CD4-positive, CD25-positive, alpha-beta regulatory T cell (primary cell): ENCODE measurements at regions not wholly inside any gene's neighbourhood (a gene's known extent, or its start where the extent isn't known, plus 50 kb on each side); places are given as distances from the start of the nearest gene placed in this dataset.
A peak's percentile ranks its signal among the peaks of the same experiment; 100 is the strongest.

Experiments used
- ATAC-seq, 2 donors: fragments of 150-1000 bp; cut with Tn5 transposase; one replicate each; pipeline ENCODE4 v1.10.0; 2021; ENCODE audit warnings: low read depth in 2 of 2, moderate number of reproducible peaks in 2 of 2, moderate library complexity in 1 of 2
- DNase-seq, 3 donors: peaks; one replicate each; pipeline versions ENCODE4 v3.0.0 to v3.0.0-alpha.2; 2012 to 2022; ENCODE audit warnings: mixed read lengths in 1 of 3
- H3K27ac ChIP-seq: one replicate; pipeline ENCODE4 v1.7.0; 2013; ENCODE audit warnings: mild to moderate bottlenecking, low read length; ENCODE audit not compliant: insufficient read depth, poor library complexity, severe bottlenecking
- H3K27me3 ChIP-seq: one replicate; pipeline ENCODE4 v1.7.0; 2013; ENCODE audit warnings: low read length; ENCODE audit not compliant: control insufficient read depth, insufficient read depth
- H3K36me3 ChIP-seq: one replicate; pipeline ENCODE4 v1.7.0; 2013; ENCODE audit warnings: mild to moderate bottlenecking, low read length, moderate library complexity; ENCODE audit not compliant: control insufficient read depth, insufficient read depth
- H3K4me1 ChIP-seq: 2 replicates; pipeline ENCODE4 v1.7.0; 2013; ENCODE audit warnings: mild to moderate bottlenecking, low read length; ENCODE audit not compliant: insufficient read depth, control insufficient read depth, poor library complexity, severe bottlenecking
- H3K4me3 ChIP-seq: one replicate; pipeline ENCODE4 v1.7.0; 2013; ENCODE audit warnings: low read depth, mild to moderate bottlenecking, low read length, moderate library complexity
- H3K9me3 ChIP-seq, 2 experiments: 1 replicate in 1 of 2; 2 replicates in 1 of 2; pipeline ENCODE4 v1.7.0; 2013; ENCODE audit warnings: low read length in 2 of 2, mild to moderate bottlenecking in 1 of 2, moderate library complexity in 1 of 2; ENCODE audit not compliant: control insufficient read depth in 2 of 2
- H3K27ac Mint-ChIP-seq, 3 donors: one replicate each; pipeline ENCODE4 v1.8.0; 2020 to 2022; ENCODE audit warnings: mild to moderate bottlenecking in 3 of 3, mixed read lengths in 3 of 3, moderate library complexity in 2 of 3
- H3K27me3 Mint-ChIP-seq: one replicate; pipeline ENCODE4 v1.8.0; 2022; ENCODE audit warnings: mild to moderate bottlenecking, mixed read lengths
- H3K36me3 Mint-ChIP-seq: one replicate; pipeline ENCODE4 v1.8.0; 2020; ENCODE audit warnings: mixed read lengths
- H3K4me1 Mint-ChIP-seq, 4 donors: one replicate each; pipeline ENCODE4 v1.8.0; 2020 to 2022; ENCODE audit warnings: mixed read lengths in 4 of 4, mild to moderate bottlenecking in 1 of 4
- H3K4me3 Mint-ChIP-seq, 4 donors: one replicate each; pipeline ENCODE4 v1.8.0; 2020 to 2022; ENCODE audit warnings: mild to moderate bottlenecking in 4 of 4, mixed read lengths in 4 of 4, moderate library complexity in 3 of 4
- H3K9me3 Mint-ChIP-seq, 7 donors: one replicate each; pipeline ENCODE4 v1.8.0; 2020 to 2022; ENCODE audit warnings: mixed read lengths in 7 of 7, mild to moderate bottlenecking in 3 of 7, moderate library complexity in 2 of 7

DNA sequence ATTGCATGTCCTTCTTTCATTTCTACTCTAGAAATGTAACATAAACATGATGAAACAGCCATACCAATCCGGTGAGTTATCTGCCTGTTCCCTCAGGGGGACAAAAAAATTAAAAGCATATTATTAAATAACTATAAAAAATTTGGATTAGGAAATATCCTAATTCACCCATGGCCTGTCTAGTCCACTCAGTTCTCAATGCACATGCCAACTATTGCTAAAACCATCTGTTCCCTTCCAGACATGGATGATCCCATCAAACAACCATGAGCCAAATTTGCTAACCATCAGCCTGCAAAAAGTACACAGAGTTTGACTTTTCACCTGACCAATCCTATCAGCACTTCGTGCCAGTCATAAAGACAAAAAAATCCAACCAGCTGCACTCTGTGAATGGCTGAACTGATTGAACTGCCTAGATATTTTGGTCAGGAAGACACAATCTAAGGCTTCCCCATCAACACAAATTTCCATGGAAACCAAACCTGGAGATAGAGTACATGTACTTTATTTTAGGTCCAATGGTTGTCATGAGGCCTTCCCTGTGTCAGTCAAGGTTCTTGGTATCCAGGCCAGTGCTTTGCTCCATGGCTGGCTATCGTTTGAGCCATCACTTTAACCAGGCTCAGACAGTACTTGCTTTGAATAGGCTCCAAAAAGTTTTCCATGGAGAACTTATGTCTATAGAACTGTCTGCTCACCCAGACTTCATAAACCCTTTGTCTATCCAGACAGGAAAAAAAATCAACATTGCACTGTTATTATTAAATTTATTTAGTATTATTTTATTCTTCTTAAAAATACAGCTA is 570.8 kb downstream of the LTN1 start:
- no peak overlapping the region for H3K4me3 ChIP-seq
- Mint-ChIP-seq H3K4me3 (no peak overlapping the region), H3K27me3 (no peaks in the 10 kb centered on the region), H3K4me1 (peaks cover 0 to 3% (median 0%) of the 10 kb centered on the region in 4 donors), H3K9me3 (no peaks in the 10 kb centered on the region), H3K27ac (no peak overlapping the region), H3K36me3 (no peaks in the 10 kb centered on the region)
- DNase-seq = no peak
- H3K36me3 ChIP-seq = no peaks in the 10 kb centered on the region
- ATAC-seq = no peak
- H3K9me3 ChIP-seq = no peaks in the 10 kb centered on the region
- H3K4me1 ChIP-seq = no peaks in the 10 kb centered on the region
- H3K27ac ChIP-seq = no peak overlapping the region
- no peaks in the 10 kb centered on the region for H3K27me3 ChIP-seq

DNA sequence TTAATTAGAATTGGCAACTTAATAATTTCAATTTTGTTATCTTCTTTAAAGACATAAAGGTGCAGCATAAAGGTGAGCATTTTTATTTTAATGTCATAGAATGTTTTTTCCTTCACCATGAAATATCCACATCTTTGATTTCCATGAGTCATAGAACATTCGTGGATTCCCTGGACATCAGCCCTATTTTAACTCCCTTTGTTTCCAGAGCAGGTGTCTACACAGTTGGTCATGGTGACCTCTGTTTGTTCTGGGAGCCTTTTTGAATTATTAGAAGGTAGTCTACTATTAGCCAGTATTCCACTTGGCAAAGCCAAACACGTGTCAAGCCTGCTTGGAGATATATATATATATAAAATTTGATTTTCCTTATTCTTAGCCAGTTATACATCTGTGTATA is 572.9 kb downstream of the LTN1 start:
- Histone ChIP-seq H3K9me3 (no peaks in the 10 kb centered on the region), H3K27me3 (no peaks in the 10 kb centered on the region), H3K27ac (no peak overlapping the region), H3K36me3 (no peaks in the 10 kb centered on the region), H3K4me3 (no peak overlapping the region), H3K4me1 (no peaks in the 10 kb centered on the region)
- H3K4me3 Mint-ChIP-seq = no peak overlapping the region
- ATAC-seq = no peak
- DNase-seq = no peak
- H3K36me3 Mint-ChIP-seq = no peaks in the 10 kb centered on the region
- H3K9me3 Mint-ChIP-seq = peaks cover 0 to 3% (median 0%) of the 10 kb centered on the region in 7 donors
- no peaks in the 10 kb centered on the region for H3K27me3 Mint-ChIP-seq
- H3K27ac Mint-ChIP-seq = no peak overlapping the region
- peaks cover 0 to 3% (median 0%) of the 10 kb centered on the region in 4 donors for H3K4me1 Mint-ChIP-seq

DNA sequence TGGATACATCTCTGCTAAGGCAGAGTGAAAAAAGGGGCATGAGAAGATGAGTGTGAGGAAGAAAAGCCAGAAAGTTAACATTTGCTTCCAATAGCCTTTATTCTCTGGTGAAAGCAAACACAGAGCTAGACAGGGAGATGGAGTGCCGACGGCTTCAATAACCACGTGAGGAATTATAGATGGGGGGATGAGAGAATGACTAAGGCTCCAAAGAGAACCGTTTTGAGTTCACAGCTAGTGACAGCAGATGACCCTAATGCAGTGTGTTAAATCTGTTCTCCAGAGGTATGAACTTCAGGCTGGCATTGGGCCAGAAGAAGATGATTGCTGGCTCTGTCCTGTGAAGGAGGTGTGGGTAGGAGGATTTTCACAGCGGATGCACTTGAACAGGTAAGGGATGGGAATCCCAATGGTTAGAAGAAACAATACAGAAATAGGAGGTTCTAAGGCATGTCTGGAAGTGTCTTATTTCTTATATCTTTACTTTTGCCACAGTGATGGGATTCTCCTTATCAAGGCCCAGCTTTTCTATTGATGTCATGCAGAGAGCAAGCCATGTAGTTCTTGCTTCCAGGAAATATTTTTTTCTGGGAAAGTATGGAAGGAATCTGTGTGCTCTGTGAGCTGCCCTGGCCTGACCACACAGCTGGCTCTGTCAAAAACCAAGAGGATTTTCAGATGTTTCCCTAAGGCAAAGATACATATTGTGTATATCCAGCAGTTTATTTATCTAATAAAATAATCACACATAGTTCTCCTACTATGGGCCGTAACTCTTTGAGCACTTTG is 573.8 kb downstream of the LTN1 start:
- H3K9me3 ChIP-seq = no peaks in the 10 kb centered on the region
- H3K36me3 ChIP-seq = no peaks in the 10 kb centered on the region
- Mint-ChIP-seq H3K4me1 (no peaks in the 10 kb centered on the region), H3K36me3 (no peaks in the 10 kb centered on the region), H3K27ac (no peak overlapping the region), H3K4me3 (no peak overlapping the region), H3K9me3 (peaks cover 0 to 3% (median 0%) of the 10 kb centered on the region in 7 donors), H3K27me3 (no peaks in the 10 kb centered on the region)
- no peak overlapping the region for H3K27ac ChIP-seq
- peak in 1 of 2 donors; percentile 12 for ATAC-seq
- no peak for DNase-seq
- H3K27me3 ChIP-seq = no peaks in the 10 kb centered on the region
- H3K4me1 ChIP-seq = no peaks in the 10 kb centered on the region
- H3K4me3 ChIP-seq = no peak overlapping the region

DNA sequence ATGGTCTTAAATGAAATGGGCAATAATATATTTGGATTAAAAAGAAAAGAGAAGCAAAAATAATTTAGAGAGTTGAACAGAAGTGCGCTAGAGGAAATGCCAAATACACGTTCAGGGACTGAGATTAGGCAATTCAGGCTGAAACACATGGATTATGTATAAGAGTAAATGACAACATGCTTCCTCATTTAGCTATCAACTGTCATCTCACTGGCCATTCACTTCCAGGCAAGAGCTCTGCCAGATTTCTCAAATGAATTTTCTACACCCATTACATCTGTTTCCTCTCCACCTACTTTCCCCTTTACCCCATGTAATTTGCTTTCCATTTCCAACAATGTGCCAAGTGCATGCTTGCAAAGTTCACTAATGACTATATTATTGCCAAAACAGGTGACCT is 582.4 kb downstream of the LTN1 start:
- H3K9me3 Mint-ChIP-seq = peaks cover 0 to 10% (median 0%) of the 10 kb centered on the region in 7 donors
- Histone ChIP-seq H3K9me3 (no peaks in the 10 kb centered on the region), H3K4me3 (no peak overlapping the region), H3K36me3 (no peaks in the 10 kb centered on the region), H3K27me3 (no peaks in the 10 kb centered on the region), H3K27ac (no peak overlapping the region), H3K4me1 (no peaks in the 10 kb centered on the region)
- no peak overlapping the region for H3K4me3 Mint-ChIP-seq
- H3K27me3 Mint-ChIP-seq = no peaks in the 10 kb centered on the region
- ATAC-seq (no peak), DNase-seq (no peak)
- no peaks in the 10 kb centered on the region for H3K36me3 Mint-ChIP-seq
- no peaks in the 10 kb centered on the region for H3K4me1 Mint-ChIP-seq
- H3K27ac Mint-ChIP-seq = no peak overlapping the region

DNA sequence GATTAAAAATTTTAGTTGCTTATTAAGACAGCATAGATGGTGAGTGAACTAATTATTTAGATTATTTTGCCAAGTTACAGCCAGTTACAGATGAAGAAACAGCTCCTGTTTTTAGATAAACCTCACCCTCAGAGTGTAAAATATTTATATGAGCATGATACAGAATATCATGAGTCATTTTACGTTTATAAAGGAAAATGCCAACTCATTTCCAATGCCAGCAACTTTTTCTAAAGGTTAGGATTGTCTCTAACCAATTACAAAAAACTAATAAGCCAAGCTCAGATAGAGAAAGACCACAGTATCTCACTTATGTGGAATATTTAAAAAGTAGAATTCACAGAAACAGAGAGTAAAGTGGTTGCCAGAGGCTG is 590.1 kb downstream of the LTN1 start:
- Mint-ChIP-seq H3K27me3 (no peaks in the 10 kb centered on the region), H3K27ac (peak overlapping the region in 1 of 3 donors; percentile 26), H3K4me1 (no peaks in the 10 kb centered on the region), H3K36me3 (no peaks in the 10 kb centered on the region), H3K4me3 (no peak overlapping the region), H3K9me3 (peaks cover 0 to 7% (median 4%) of the 10 kb centered on the region in 7 donors)
- H3K27ac ChIP-seq = no peak overlapping the region
- no peaks in the 10 kb centered on the region for H3K36me3 ChIP-seq
- no peak overlapping the region for H3K4me3 ChIP-seq
- DNase-seq = no peak
- H3K4me1 ChIP-seq = no peaks in the 10 kb centered on the region
- no peak for ATAC-seq
- H3K27me3 ChIP-seq = no peaks in the 10 kb centered on the region
- H3K9me3 ChIP-seq = no peaks in the 10 kb centered on the region

DNA sequence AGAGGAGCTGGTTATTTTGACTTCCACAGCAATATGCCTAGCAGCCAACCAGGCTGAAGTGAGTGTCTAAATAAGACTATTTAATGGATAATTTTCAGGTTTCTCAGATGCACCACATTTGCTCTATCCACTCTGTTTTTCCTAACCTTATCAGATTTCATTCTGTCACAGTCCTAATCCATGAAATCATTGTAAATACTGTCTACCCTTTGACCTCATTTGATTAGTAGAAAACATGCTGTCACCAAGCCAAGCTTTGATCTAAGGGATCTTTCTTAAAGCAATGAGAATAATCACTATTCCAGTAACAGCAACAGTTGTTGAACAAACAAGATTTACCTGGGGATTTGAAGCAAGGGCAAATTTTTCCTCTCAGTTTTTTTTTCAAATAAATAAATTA is 595.6 kb downstream of the LTN1 start:
- Mint-ChIP-seq H3K4me1 (no peaks in the 10 kb centered on the region), H3K27me3 (no peaks in the 10 kb centered on the region), H3K36me3 (no peaks in the 10 kb centered on the region), H3K4me3 (no peak overlapping the region), H3K9me3 (peaks cover 0 to 11% (median 4%) of the 10 kb centered on the region in 7 donors), H3K27ac (no peak overlapping the region)
- H3K27me3 ChIP-seq = no peaks in the 10 kb centered on the region
- no peaks in the 10 kb centered on the region for H3K4me1 ChIP-seq
- H3K4me3 ChIP-seq = no peak overlapping the region
- ATAC-seq = no peak
- no peaks in the 10 kb centered on the region for H3K36me3 ChIP-seq
- peaks cover 3 to 4% of the 10 kb centered on the region in 2 experiments for H3K9me3 ChIP-seq
- DNase-seq = no peak
- no peak overlapping the region for H3K27ac ChIP-seq

DNA sequence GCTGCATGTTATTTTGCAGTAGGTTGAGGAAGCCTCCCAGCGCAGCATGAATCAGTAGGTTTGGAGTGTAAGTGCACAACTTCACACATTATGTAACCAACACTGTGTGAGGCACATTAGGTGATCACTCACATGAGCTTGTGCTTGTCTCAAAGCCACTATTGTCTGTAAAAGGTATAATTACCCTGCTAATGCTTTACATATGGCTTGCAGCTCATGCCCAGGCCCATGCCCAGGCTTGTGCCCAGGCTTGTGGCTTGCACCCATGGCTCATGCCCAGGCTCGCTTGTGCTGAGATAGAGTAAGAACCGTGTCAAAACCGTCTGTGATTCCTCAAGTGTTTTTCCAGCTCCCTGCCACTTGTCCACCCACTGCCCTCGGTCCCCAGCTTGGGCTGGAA is 596.3 kb downstream of the LTN1 start:
- peaks cover 0 to 11% (median 4%) of the 10 kb centered on the region in 7 donors for H3K9me3 Mint-ChIP-seq
- no peaks in the 10 kb centered on the region for H3K4me1 ChIP-seq
- no peaks in the 10 kb centered on the region for H3K27me3 Mint-ChIP-seq
- H3K27ac ChIP-seq = no peak overlapping the region
- ATAC-seq (no peak), DNase-seq (no peak)
- no peak overlapping the region for H3K4me3 Mint-ChIP-seq
- no peak overlapping the region for H3K27ac Mint-ChIP-seq
- no peaks in the 10 kb centered on the region for H3K27me3 ChIP-seq
- no peaks in the 10 kb centered on the region for H3K36me3 ChIP-seq
- peaks cover 3 to 4% of the 10 kb centered on the region in 2 experiments for H3K9me3 ChIP-seq
- H3K4me1 Mint-ChIP-seq = no peaks in the 10 kb centered on the region
- no peaks in the 10 kb centered on the region for H3K36me3 Mint-ChIP-seq
- H3K4me3 ChIP-seq = no peak overlapping the region
